ENCODE measurements at regions not wholly inside any gene's neighbourhood (a gene's known extent, or its start where the extent isn't known, plus 50 kb on each side); places are given as distances from the start of the nearest gene placed in this dataset.

DNA sequence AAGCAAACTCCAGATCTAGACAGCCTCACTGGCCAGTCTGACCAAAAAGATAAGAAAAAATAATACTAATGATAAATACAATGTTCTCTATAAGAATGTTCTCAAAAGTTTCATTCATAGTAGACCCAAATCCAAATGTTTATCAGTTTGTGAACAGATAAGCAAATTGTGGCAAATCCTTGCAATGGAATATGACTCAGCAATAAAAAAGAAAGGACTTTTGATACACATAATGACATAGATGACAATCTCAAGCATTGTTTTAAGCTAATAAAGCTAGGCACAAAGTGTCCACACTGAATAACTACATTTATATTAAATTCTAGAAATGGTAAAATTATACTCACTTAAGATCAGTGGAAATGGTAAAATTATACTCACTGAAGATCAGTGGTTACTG, 195.4 kb upstream of the TYRP1 start:
- Histone ChIP-seq H3K36me3 (replicated peaks) (no peaks in the 10 kb centered on the region), H3K27me3 (replicated peaks) (no peaks in the 10 kb centered on the region), H3K27ac (no peak overlapping the region), H3K4me3 (ENCODE audit: low read depth, low read length) (no peak overlapping the region)
- TF ChIP-seq, protein P1, sequence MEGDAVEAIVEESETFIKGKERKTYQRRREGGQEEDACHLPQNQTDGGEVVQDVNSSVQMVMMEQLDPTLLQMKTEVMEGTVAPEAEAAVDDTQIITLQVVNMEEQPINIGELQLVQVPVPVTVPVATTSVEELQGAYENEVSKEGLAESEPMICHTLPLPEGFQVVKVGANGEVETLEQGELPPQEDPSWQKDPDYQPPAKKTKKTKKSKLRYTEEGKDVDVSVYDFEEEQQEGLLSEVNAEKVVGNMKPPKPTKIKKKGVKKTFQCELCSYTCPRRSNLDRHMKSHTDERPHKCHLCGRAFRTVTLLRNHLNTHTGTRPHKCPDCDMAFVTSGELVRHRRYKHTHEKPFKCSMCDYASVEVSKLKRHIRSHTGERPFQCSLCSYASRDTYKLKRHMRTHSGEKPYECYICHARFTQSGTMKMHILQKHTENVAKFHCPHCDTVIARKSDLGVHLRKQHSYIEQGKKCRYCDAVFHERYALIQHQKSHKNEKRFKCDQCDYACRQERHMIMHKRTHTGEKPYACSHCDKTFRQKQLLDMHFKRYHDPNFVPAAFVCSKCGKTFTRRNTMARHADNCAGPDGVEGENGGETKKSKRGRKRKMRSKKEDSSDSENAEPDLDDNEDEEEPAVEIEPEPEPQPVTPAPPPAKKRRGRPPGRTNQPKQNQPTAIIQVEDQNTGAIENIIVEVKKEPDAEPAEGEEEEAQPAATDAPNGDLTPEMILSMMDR (IDR thresholded peaks at IDR 0.05; ENCODE audit: low read depth, low read length, missing control alignments), result no peak
- DNase-seq, result no peak
- in situ Hi-C loops (cut with HindIII; ENCODE audit: low pct_ligation_motif_present, low sequenced_read_pairs), result no loop called here

DNA sequence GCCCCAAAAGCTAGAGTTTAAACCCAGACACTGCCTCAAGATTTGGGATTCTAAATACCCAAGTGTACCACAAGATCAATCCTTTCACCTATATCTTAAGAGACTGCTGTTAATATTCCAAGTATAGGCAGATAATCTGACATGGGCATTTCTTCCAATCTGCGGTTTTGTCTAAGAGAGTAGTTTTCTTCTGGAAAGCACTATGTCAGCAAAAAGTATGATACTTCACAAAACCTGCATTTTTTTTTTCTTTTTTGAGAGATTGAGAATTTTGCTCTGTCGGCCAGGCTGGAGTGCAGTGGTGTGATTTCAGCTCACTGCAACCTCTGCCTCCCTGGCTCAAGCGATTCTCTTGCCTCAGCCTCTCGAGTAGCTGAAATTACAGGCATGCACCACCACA, 190.7 kb upstream of the TYRP1 start:
- Histone ChIP-seq H3K36me3 (replicated peaks) (no peaks in the 10 kb centered on the region), H3K27ac (no peak overlapping the region), H3K4me3 (ENCODE audit: low read depth, low read length) (no peak overlapping the region), H3K27me3 (replicated peaks) (no peaks in the 10 kb centered on the region)
- TF ChIP-seq, protein P1 (IDR thresholded peaks at IDR 0.05; ENCODE audit: low read depth, low read length, missing control alignments), result no peak
- in situ Hi-C loops (cut with HindIII; ENCODE audit: low pct_ligation_motif_present, low sequenced_read_pairs), result no loop called here
- DNase-seq, result no peak

DNA sequence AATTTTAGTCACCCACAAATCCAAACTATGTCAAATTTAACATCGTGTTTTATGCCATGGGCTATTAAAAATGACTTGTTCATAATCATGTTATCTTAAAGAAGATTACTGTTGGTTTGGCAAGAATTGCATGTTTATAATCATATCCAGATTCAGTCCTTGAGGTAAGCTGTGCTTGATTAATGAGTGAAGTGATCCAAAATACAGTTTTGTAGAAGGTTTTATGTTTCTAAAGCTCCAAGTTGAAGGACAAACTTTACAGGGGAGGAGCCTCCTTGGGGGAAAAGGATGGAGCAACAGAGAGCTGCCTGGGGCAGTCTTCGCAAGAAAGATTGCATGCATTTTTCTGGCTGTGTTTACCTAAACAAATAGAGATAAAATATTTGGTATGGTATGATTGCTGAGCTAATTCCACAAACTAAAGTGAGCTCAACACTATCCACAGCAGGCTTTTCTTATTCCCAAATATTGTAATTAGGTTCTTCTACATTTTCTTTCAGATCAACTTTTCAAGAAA, 189.5 kb upstream of the TYRP1 start:
- H3K36me3 ChIP-seq (replicated peaks), result no peaks in the 10 kb centered on the region
- in situ Hi-C loops (cut with HindIII; ENCODE audit: low pct_ligation_motif_present, low sequenced_read_pairs), result no loop called here
- H3K27ac ChIP-seq, result no peak overlapping the region
- TF ChIP-seq, protein P1 (IDR thresholded peaks at IDR 0.05; ENCODE audit: low read depth, low read length, missing control alignments), result no peak
- H3K27me3 ChIP-seq (replicated peaks), result no peaks in the 10 kb centered on the region
- no peak for DNase-seq
- H3K4me3 ChIP-seq (ENCODE audit: low read depth, low read length), result no peak overlapping the region

DNA sequence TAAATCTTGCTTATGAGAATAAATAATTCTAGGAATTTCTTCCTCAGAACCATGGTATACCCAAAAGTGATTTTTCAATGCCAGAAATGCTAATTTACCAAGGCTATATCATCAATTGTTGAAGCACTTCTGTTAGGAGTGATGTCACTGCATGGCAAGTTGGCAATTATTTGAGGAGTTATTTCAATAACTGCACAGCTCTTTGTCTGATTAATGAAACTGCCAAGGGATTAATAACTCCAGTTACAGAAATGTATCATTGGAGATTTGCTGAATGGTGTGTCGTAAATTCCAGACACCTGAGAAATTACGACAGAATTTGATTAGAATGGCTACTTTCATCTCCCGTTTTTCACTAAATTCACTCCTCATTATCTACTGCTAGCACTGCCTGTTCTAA, 182.6 kb upstream of the TYRP1 start:
- Histone ChIP-seq H3K4me3 (ENCODE audit: low read depth, low read length) (no peak overlapping the region), H3K27ac (no peak overlapping the region), H3K36me3 (replicated peaks) (no peaks in the 10 kb centered on the region), H3K27me3 (replicated peaks) (no peaks in the 10 kb centered on the region)
- DNase-seq, result no peak
- in situ Hi-C loops (cut with HindIII; ENCODE audit: low pct_ligation_motif_present, low sequenced_read_pairs), result no loop called here
- TF ChIP-seq, protein P1 (IDR thresholded peaks at IDR 0.05; ENCODE audit: low read depth, low read length, missing control alignments), result no peak

DNA sequence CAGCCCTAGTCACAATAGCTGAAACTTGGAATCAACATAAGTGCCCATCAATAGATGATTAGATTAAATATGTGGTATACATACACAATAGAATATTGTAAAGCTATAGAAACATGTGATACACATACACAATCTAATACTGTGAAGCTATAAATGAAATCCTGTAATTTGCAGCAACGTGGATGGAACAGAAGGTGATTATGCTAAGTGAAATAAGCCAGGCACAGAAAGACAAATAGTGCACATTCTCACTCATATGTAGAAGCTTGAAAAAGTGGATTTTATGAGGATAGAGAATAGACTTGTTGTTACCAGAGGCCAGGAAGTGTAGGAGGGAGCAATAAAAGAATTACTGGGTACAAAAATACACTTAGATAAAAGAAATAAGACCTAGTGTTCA, 181.5 kb upstream of the TYRP1 start:
- no peaks in the 10 kb centered on the region for H3K36me3 ChIP-seq (replicated peaks)
- no peak overlapping the region for H3K4me3 ChIP-seq (ENCODE audit: low read depth, low read length)
- TF ChIP-seq, protein P1 (IDR thresholded peaks at IDR 0.05; ENCODE audit: low read depth, low read length, missing control alignments), result no peak
- DNase-seq, result no peak
- H3K27ac ChIP-seq, result no peak overlapping the region
- in situ Hi-C loops (cut with HindIII; ENCODE audit: low pct_ligation_motif_present, low sequenced_read_pairs), result no loop called here
- H3K27me3 ChIP-seq (replicated peaks), result no peaks in the 10 kb centered on the region

DNA sequence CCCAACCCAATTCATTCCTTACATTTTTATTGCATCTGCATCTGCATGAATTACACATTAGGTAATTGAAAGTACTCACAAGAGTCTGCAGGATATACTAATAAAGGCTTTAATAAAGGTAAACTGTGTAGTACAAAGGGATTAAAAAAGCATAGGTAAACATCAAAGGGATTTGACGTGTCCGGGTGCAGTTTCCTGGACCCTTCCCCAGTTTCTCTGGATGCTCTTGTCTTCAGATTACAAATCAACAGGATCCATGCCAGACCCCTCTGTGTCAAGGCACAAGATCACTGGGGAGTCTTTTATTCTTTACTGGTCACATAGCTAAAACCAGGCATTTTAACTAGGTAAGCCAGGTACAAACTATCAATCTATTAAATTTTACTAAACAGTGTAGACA, 177.2 kb upstream of the TYRP1 start:
- in situ Hi-C loops (cut with HindIII; ENCODE audit: low pct_ligation_motif_present, low sequenced_read_pairs), result no loop called here
- Histone ChIP-seq H3K4me3 (ENCODE audit: low read depth, low read length) (no peak overlapping the region), H3K27ac (no peak overlapping the region), H3K36me3 (replicated peaks) (no peaks in the 10 kb centered on the region), H3K27me3 (replicated peaks) (no peaks in the 10 kb centered on the region)
- TF ChIP-seq, protein P1 (IDR thresholded peaks at IDR 0.05; ENCODE audit: low read depth, low read length, missing control alignments), result no peak
- DNase-seq, result no peak
